AG09309 (cell line): ENCODE measurements at regions not wholly inside any gene's neighbourhood (a gene's known extent, or its start where the extent isn't known, plus 50 kb on each side); places are given as distances from the start of the nearest gene placed in this dataset.
"Not testable (repeated sequence)": the region's sequence is repeated elsewhere in the genome, so short reads cannot be mapped to it uniquely, and the experiment has no call there.

Source experiments
- DNase-seq: peaks from one replicate; pipeline ENCODE4 v3.0.0-alpha.2; 2010; ENCODE audit warnings: low read depth
- H3K4me3 ChIP-seq: 2 replicates; pipeline ENCODE4 v1.5.1; 2011; ENCODE audit warnings: mild to moderate bottlenecking, low read depth, low read length, moderate library complexity; ENCODE audit not compliant: control insufficient read depth
- TF ChIP-seq, protein P1 (sequence below): IDR thresholded peaks from 2 replicates; pipeline ENCODE4 v1.5.1; 2011; ENCODE audit warnings: mild to moderate bottlenecking, low read depth, low read length, inconsistent platforms; ENCODE audit not compliant: insufficient read depth, control insufficient read depth; ENCODE audit errors: missing control alignments

DNA sequence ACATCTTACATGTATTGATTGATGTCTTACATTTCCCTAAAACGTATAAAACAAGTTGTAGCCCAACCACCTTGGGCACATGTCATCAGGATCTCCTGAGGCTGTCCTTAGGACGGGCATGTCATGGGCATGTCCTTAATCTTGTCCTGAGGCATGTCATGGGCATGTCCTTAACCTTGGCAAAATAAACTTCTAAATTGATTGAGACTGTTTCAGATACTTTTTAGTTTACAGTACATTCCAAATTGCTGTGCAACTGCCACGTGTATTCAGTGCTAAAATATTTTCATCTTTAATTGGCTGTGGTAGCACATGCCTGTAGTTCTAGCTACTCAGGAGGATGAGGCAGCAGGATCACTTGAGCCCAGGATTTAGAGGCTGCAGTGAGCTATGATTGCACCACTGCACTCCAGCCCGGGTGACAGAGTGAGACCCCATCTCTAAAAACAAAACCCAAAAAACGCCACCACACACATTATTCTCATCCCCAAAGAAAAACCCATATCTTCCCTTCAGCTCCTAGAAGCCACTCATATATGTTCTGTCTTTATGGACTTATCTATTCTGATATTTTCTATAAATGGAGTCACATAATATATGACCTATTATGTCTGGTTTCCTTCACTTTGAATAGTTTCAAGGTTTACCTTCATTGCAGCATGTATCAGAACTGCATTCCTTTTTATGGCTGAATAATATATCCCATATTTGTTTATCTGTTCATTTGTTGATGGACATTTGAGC lies 96.0 kb upstream of the BTG3 start:
- no peak for DNase-seq
- H3K4me3 ChIP-seq: no peak overlapping the region
- TF ChIP-seq, protein P1, sequence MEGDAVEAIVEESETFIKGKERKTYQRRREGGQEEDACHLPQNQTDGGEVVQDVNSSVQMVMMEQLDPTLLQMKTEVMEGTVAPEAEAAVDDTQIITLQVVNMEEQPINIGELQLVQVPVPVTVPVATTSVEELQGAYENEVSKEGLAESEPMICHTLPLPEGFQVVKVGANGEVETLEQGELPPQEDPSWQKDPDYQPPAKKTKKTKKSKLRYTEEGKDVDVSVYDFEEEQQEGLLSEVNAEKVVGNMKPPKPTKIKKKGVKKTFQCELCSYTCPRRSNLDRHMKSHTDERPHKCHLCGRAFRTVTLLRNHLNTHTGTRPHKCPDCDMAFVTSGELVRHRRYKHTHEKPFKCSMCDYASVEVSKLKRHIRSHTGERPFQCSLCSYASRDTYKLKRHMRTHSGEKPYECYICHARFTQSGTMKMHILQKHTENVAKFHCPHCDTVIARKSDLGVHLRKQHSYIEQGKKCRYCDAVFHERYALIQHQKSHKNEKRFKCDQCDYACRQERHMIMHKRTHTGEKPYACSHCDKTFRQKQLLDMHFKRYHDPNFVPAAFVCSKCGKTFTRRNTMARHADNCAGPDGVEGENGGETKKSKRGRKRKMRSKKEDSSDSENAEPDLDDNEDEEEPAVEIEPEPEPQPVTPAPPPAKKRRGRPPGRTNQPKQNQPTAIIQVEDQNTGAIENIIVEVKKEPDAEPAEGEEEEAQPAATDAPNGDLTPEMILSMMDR: no peak

DNA sequence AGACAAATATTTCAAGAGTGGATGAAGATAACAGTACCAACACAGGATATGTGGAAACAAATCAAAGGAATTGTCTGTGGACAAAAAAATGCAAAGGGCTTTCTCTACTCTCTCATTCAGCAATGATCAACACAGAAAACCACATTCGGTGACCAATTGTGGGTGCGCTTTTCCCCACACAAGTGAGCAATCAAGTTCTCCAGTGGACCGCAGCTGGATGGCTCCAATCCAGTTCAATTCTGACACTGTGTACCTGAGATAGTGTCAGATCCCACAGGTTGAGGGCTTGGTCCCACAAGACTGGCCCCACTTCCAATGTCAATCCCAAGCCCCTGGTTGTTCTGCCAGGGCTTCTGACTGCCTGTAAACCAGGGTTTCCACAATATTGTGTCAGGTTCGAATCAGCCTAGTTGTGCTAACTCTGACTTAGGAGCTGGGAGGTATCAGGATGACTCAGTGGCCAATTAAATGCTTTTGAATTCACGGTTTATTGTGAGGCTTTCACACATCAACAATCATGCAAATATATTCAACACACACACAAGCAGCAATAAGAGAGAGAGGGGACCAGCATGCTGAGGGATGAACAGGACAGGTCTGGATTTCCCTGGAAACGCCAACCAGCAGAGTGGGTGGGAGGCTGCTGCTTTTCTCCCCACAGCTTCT lies 87.0 kb upstream of the BTG3 start:
- DNase-seq: no peak
- H3K4me3 ChIP-seq: no peak overlapping the region
- TF ChIP-seq, protein P1: no peak

DNA sequence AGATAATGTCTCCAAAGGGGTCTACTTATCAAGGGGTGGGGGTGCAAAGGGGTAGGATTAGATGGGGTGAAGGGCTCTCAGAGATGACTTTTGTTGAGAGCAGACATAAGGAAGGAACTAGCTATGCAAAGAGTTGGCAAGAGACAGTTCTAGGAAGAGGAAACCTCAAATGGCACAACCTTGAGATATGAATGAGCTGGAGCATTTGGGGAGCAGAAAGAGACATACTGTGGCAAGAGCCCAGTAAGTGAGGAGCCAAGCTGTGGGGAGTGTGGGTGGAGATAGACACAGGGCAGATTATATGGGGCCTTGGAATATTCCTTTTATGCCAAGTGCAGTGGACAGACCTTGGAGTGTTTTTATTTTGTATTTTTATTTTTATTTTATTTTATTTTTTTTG lies 84.8 kb upstream of the BTG3 start:
- H3K4me3 ChIP-seq: no peak overlapping the region
- no peak for DNase-seq
- TF ChIP-seq, protein P1: no peak

DNA sequence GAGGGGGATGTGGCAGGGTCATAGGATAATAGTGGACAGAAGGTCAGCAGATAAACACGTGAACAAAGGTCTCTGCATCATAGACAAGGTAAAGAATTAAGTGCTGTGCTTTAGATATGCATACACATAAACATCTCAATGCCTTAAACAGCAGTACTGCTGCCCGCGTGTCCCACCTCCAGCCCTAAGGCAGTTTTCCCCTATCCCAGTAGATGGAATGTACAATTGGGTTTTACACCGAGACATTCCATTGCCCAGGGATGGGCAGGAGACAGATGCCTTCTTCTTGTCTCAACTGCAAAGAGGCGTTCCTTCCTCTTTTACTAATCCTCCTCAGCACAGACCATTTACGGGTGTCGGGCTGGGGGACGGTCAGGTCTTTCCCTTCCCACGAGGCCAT lies 81.7 kb upstream of the BTG3 start:
- H3K4me3 ChIP-seq, DNase-seq: not testable (repeated sequence)

DNA sequence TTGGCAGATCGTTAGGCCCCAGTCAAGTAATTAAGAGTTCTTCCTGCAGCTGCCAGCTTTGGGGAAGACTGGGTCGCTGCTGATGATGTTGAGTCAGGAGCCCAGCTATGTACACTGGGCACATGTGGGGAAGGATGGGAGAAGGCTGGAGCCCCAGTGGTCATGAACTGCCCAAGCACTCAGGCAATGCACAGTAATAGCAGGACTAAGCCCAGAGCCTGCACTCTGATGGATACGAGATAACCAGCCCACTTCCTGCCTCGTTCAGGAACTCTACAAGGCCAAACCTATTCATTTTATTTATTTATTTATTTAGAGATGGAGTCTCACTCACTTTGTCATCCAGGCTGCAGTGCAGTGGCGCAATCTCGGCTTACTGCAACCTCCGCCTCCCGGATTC lies 81.1 kb upstream of the BTG3 start:
- TF ChIP-seq, protein P1: no peak
- DNase-seq: no peak
- H3K4me3 ChIP-seq: no peak overlapping the region

DNA sequence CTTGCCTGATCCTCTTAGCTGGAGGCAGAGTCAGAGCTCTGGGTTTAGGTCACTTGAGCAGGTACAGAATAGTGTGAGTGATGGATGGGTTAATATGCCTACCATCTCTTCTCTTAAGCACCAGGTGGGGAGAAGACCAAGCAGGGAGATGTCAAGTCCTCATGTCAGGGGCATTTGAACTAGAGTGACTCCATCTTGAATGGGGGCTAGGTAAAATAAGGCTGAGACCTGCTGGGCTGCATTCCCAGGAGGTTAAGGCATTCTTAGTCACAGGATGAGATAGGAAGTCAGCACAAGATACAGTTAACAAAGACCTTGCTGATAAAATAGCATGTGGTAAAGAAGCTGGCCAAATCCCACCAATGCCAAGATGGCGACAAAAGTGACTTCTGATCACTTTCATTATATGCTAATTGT lies 77.4 kb upstream of the BTG3 start:
- DNase-seq: no peak
- TF ChIP-seq, protein P1: no peak
- no peak overlapping the region for H3K4me3 ChIP-seq
